Spleen (tissue), 11 donors: ENCODE measurements at regions not wholly inside any gene's neighbourhood (a gene's known extent, or its start where the extent isn't known, plus 50 kb on each side); places are given as distances from the start of the nearest gene placed in this dataset.
A peak's percentile ranks its signal among the peaks of the same experiment; 100 is the strongest.

ENCODE experiments used
- DNase-seq: peaks from one replicate; pipeline ENCODE4 v3.0.0-alpha.2; 2020
- H3K27ac ChIP-seq, 8 donors: fragments of 200-600 bp; sonication (generic) in 7 of 8; 1 replicate in 4 of 8; 2 replicates in 4 of 8; pipeline versions ENCODE4 v1.5.0 to v1.8.0; 2016 to 2021; ENCODE audit warnings: inconsistent platforms in 4 of 8, mild to moderate bottlenecking in 4 of 8, moderate library complexity in 1 of 8
- H3K27me3 ChIP-seq, 7 donors: fragments of 200-600 bp; sonication (generic) in 6 of 7; replicated peaks in 1 of 7; 1 replicate in 4 of 7; 2 replicates in 3 of 7; pipeline versions ENCODE4 v1.5.0 to v1.8.0; 2016 to 2021; ENCODE audit warnings: inconsistent platforms in 3 of 7, mild to moderate bottlenecking in 1 of 7
- H3K36me3 ChIP-seq, 6 donors: fragments of 200-600 bp; sonication (generic) in 5 of 6; 1 replicate in 4 of 6; 2 replicates in 2 of 6; pipeline versions ENCODE4 v1.5.0 to v1.8.0; 2016 to 2021; ENCODE audit warnings: inconsistent platforms in 2 of 6
- H3K4me1 ChIP-seq, 6 donors: fragments of 200-600 bp; sonication (generic) in 5 of 6; 1 replicate in 3 of 6; 2 replicates in 3 of 6; pipeline versions ENCODE4 v1.5.0 to v1.8.0; 2016 to 2021; ENCODE audit warnings: inconsistent platforms in 3 of 6
- H3K4me3 ChIP-seq, 8 donors: fragments of 200-600 bp; sonication (generic) in 7 of 8; 1 replicate in 4 of 8; 2 replicates in 4 of 8; pipeline versions ENCODE4 v1.5.0 to v1.8.0; 2016 to 2021; ENCODE audit warnings: inconsistent platforms in 4 of 8, mild to moderate bottlenecking in 4 of 8, moderate library complexity in 2 of 8
- H3K9me3 ChIP-seq, 8 donors: fragments of 200-600 bp; sonication (generic) in 7 of 8; 1 replicate in 4 of 8; 2 replicates in 4 of 8; pipeline versions ENCODE4 v1.5.0 to v1.8.0; 2016 to 2021; ENCODE audit warnings: inconsistent platforms in 4 of 8
- POLR2A ChIP-seq, 3 donors: fragments of 450-650 bp; IDR thresholded peaks; one replicate each; pipeline ENCODE4 v1.5.1; 2017; ENCODE audit warnings: antibody characterized with exemption in 3 of 3, mild to moderate bottlenecking in 1 of 3
- POLR2AphosphoS5 ChIP-seq, 3 donors: sonication (generic); formaldehyde crosslinking; IDR thresholded peaks; one replicate each; pipeline ENCODE4 v1.5.1; 2017; ENCODE audit warnings: antibody characterized with exemption in 3 of 3
- WGBS, 5 donors: extraction: QIAGEN DNeasy Blood & Tissue Kit in 3 of 5; methylation state at CpG; one replicate each; pipeline versions ENCODE4 v1.1.5 to v1.1.7; 2013 to 2018; 5-methylcytosine and 5-hydroxymethylcytosine counted together
- intact Hi-C: fragments of 100-400 bp; cut with DNase I; formaldehyde crosslinking; loops from one replicate; pipeline ENCODE4 v1.15.0; 2023; ENCODE audit warnings: low total_unique reads
- TF ChIP-seq, protein P1 (sequence below), 11 experiments: fragments of 200-600 bp in 7 of 11; fragments of 450-650 bp in 4 of 11; sonication (generic) in 4 of 11; IDR thresholded peaks in 8 of 11; conservative IDR thresholded peaks in 3 of 11; 1 replicate in 7 of 11; 2 replicates in 4 of 11; pipeline versions ENCODE4 v1.4.0 to v1.8.0; 2016 to 2021; ENCODE audit warnings: antibody characterized with exemption in 11 of 11, inconsistent platforms in 4 of 11, mild to moderate bottlenecking in 1 of 11
- donor health status: healthy with polysubstance abuse.
- donor health status: DM: no; HTN: no; CAD: no; lungs with moderate emphysema.
- donor health status: DM: no; HTN: no; CAD: no.
- donor health status: Bipolar disorder and iron deficiency.
- donor health status: healthy.
- donor health status: DM: no; HTN: no; CAD: no.
- donor health status: DM: yes; HTN: yes; CAD: no.

DNA sequence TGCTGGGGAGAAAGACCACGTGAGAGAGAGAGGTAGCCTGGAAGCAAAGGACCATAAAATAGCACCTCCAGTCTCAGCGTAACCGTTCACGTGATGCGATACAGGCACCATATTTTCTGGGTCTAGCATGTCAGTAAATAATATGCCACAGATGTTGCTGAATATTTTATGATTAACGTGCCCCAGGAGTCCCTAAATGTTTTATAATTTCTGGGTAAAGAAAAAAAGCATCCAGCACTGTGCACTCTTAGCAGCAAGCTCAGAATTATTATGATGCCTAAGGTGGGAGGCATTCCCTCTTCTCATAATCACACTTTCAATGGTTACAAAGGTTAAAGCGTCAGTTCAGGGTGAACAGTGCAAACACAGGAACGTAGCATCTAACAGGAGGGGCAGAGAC lies 121.8 kb downstream of the CAVIN4 start:
- DNase-seq: no peak
- H3K27ac ChIP-seq: no peak overlapping the region
- H3K27me3 ChIP-seq: peaks cover 0 to 6% (median 0%) of the 10 kb centered on the region in 7 donors
- H3K4me3 ChIP-seq: no peak overlapping the region
- TF ChIP-seq POLR2AphosphoS5 (IDR thresholded peaks at IDR 0.05): no peak
- no peak for TF ChIP-seq POLR2A (IDR thresholded peaks at IDR 0.05)
- TF ChIP-seq, protein P1, sequence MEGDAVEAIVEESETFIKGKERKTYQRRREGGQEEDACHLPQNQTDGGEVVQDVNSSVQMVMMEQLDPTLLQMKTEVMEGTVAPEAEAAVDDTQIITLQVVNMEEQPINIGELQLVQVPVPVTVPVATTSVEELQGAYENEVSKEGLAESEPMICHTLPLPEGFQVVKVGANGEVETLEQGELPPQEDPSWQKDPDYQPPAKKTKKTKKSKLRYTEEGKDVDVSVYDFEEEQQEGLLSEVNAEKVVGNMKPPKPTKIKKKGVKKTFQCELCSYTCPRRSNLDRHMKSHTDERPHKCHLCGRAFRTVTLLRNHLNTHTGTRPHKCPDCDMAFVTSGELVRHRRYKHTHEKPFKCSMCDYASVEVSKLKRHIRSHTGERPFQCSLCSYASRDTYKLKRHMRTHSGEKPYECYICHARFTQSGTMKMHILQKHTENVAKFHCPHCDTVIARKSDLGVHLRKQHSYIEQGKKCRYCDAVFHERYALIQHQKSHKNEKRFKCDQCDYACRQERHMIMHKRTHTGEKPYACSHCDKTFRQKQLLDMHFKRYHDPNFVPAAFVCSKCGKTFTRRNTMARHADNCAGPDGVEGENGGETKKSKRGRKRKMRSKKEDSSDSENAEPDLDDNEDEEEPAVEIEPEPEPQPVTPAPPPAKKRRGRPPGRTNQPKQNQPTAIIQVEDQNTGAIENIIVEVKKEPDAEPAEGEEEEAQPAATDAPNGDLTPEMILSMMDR (IDR thresholded peaks at IDR 0.05 in 8 of 11, conservative IDR thresholded peaks at IDR 0.05 in 3 of 11): no peak
- H3K36me3 ChIP-seq: no peaks in the 10 kb centered on the region
- 68 to 78% (median 76%) methylated on average over 8 of the region's 8 CpGs for WGBS, 5 donors
- intact Hi-C loops: no loop called here
- no peaks in the 10 kb centered on the region for H3K9me3 ChIP-seq
- no peaks in the 10 kb centered on the region for H3K4me1 ChIP-seq

DNA sequence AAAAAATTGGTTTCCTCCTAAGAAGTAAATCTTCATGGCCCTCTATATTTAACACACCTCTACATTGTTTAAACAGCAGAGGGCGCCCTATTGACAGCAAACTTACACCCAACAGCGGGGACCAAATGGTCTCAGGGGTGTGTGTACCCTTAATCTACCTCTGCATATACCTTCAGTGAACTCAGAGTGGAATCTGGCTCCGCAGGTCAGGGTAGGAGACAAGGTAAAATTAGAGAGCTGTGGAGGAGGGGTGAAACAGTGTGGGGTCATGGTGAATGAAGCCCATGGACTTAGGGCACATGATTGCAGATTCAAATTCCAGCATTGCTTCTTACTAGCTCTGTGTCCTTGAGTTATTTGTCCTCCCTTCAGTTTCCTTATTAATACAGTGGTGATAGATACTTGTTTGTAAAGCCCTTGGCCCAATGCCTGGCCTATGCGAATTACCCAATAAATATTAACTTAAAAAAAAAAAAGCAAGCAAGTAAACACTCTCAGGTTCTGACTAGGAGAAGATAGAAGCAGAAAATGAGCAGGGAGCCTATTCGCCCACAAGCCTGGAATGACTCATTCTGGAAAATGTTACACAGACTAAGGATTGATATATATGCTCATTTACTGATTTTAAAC lies 122.9 kb downstream of the CAVIN4 start:
- intact Hi-C loops: no loop called here

DNA sequence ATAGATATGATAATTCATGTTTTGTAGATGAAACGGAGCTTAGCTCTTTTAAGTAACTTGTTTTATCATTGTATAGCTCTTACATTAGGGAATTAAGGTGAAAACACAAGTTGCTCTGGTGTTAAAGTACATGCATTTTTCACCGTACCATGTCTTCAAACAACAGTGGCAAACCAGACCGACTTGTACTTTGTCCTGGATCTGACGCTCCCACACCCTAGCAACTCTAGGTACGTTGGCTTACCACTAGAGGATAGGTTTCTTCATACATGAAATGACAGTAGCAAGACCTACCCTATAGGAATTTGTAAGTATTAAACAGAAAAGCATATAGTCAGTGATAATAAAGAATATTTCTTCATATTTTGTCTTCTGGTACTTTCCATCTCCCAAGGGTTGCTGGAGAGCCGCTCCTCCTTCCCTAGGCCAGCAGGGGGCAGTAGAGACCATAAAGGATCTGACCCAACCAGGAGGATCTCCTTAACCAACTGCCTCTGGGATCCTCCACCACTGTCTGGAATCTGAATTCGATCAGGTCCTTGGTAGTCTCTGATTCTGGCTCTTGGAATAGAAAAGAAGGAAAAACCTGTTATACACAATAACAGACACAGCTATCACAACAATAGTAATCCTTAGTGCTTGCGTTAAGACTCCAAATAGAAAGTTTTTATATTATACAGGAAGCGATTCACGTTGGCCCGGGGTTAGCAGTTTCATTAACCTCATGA lies 136.7 kb downstream of the CAVIN4 start:
- no peak for DNase-seq
- Histone ChIP-seq H3K9me3 (peaks cover 0 to 22% (median 10%) of the 10 kb centered on the region in 8 donors), H3K27ac (no peak overlapping the region), H3K27me3 (peaks cover 0 to 20% (median 0%) of the 10 kb centered on the region in 7 donors), H3K4me3 (no peak overlapping the region), H3K36me3 (no peaks in the 10 kb centered on the region), H3K4me1 (no peaks in the 10 kb centered on the region)
- intact Hi-C loops: loop anchor here (10.0 kb wide), 1 partner anchor 600 kb away; no protein-coding TSS in a partner anchor
- TF ChIP-seq, protein P1 (IDR thresholded peaks at IDR 0.05 in 8 of 11, conservative IDR thresholded peaks at IDR 0.05 in 3 of 11): peak; percentile 8 to 79 (median 56)
- TF ChIP-seq POLR2A (IDR thresholded peaks at IDR 0.05): no peak
- 68 to 74% (median 70%) methylated on average over 11 of the region's 11 CpGs for WGBS, 5 donors

More for the DNA sequence above, 122.9 kb downstream of the CAVIN4 start:
- TF ChIP-seq POLR2AphosphoS5 (IDR thresholded peaks at IDR 0.05) (no peak), POLR2A (IDR thresholded peaks at IDR 0.05) (no peak)
- TF ChIP-seq, protein P1 (IDR thresholded peaks at IDR 0.05 in 8 of 11, conservative IDR thresholded peaks at IDR 0.05 in 3 of 11): peak in 3 of 11 experiments; percentile 16 to 20 (median 19)
- Histone ChIP-seq H3K27ac (no peak overlapping the region), H3K4me1 (no peaks in the 10 kb centered on the region), H3K4me3 (no peak overlapping the region), H3K9me3 (no peaks in the 10 kb centered on the region), H3K27me3 (peaks cover 0 to 6% (median 0%) of the 10 kb centered on the region in 7 donors), H3K36me3 (no peaks in the 10 kb centered on the region)
- no peak for DNase-seq
- WGBS, 5 donors: 37 to 49% (median 43%) methylated on average over 5 of the region's 5 CpGs

DNA sequence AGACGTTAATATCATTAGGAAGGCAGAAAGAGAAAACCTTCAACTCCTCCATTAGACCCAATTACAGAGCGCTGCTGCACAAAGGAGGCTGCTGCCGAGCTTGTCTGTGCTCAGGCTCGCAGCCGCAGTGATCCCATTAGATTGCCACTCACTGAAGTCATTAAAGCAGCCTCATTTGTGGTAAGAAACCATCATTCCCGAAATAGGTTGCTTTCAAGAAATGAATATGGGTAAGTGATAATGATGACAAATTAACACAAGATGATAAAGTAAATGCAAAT lies 137.2 kb downstream of the CAVIN4 start:
- no peak overlapping the region for H3K27ac ChIP-seq
- no peak for DNase-seq
- intact Hi-C loops: loop anchor here (10.0 kb wide), 1 partner anchor 600 kb away; no protein-coding TSS in a partner anchor
- 66 to 82% (median 73%) methylated on average over 6 of the region's 6 CpGs for WGBS, 5 donors
- H3K4me3 ChIP-seq: no peak overlapping the region
- H3K27me3 ChIP-seq: peaks cover 0 to 15% (median 0%) of the 10 kb centered on the region in 7 donors
- TF ChIP-seq, protein P1 (IDR thresholded peaks at IDR 0.05 in 8 of 11, conservative IDR thresholded peaks at IDR 0.05 in 3 of 11): no peak
- TF ChIP-seq POLR2A (IDR thresholded peaks at IDR 0.05) (no peak), POLR2AphosphoS5 (IDR thresholded peaks at IDR 0.05) (no peak)
- H3K9me3 ChIP-seq: peaks cover 0 to 22% (median 10%) of the 10 kb centered on the region in 8 donors
- H3K4me1 ChIP-seq: no peaks in the 10 kb centered on the region
- no peaks in the 10 kb centered on the region for H3K36me3 ChIP-seq
